HG03460 (cell line): ENCODE measurements at regions not wholly inside any gene's neighbourhood (a gene's known extent, or its start where the extent isn't known, plus 50 kb on each side); places are given as distances from the start of the nearest gene placed in this dataset.
"Not testable (repeated sequence)": the region's sequence is repeated elsewhere in the genome, so short reads cannot be mapped to it uniquely, and the experiment has no call there.

ENCODE experiments used
- ATAC-seq: cut with Tn5 transposase; IDR thresholded peaks from one replicate; pipeline ENCODE4 v1.9.1; 2021; ENCODE audit not compliant: unreplicated experiment

GRCh38 chr14:89534902-89535685 lies 118.1 kb upstream of the FOXN3 start:
- ATAC-seq, result no peak

GRCh38 chr14:89533766-89534165 lies 116.7 kb upstream of the FOXN3 start:
- ATAC-seq, result no peak

GRCh38 chr14:89533136-89533535 lies 116.1 kb upstream of the FOXN3 start:
- ATAC-seq, result no peak

- no peak for ATAC-seq
Measured at GRCh38 chr14:89531661-89532335, 114.8 kb upstream of the FOXN3 start.

- no peak for ATAC-seq
Measured at GRCh38 chr14:89524990-89525667, 108.1 kb upstream of the FOXN3 start.

GRCh38 chr14:89524412-89524811 lies 107.4 kb upstream of the FOXN3 start:
- no peak for ATAC-seq

GRCh38 chr14:89521988-89522387 lies 105.0 kb upstream of the FOXN3 start:
- ATAC-seq, result no peak

- no peak for ATAC-seq
Measured at GRCh38 chr14:89519040-89519439, 102.0 kb upstream of the FOXN3 start.

GRCh38 chr14:89516173-89516572 lies 99.1 kb upstream of the FOXN3 start:
- ATAC-seq, result no peak

GRCh38 chr14:89514601-89515000 lies 97.6 kb upstream of the FOXN3 start:
- ATAC-seq, result no peak

- ATAC-seq, result no peak
Measured at GRCh38 chr14:89509891-89510290, 92.9 kb upstream of the FOXN3 start.

GRCh38 chr14:89508863-89509262 lies 91.8 kb upstream of the FOXN3 start:
- no peak for ATAC-seq

GRCh38 chr14:89507926-89508460 lies 91.0 kb upstream of the FOXN3 start:
- no peak for ATAC-seq

GRCh38 chr14:89507521-89507920 lies 90.5 kb upstream of the FOXN3 start:
- no peak for ATAC-seq

- ATAC-seq, result not testable (repeated sequence)
Measured at GRCh38 chr14:89506891-89507452, 89.9 kb upstream of the FOXN3 start.

GRCh38 chr14:89504602-89505313 lies 87.7 kb upstream of the FOXN3 start:
- peak; percentile 71 for ATAC-seq

- no peak for ATAC-seq
Measured at GRCh38 chr14:89504091-89504490, 87.1 kb upstream of the FOXN3 start.

- no peak for ATAC-seq
Measured at GRCh38 chr14:89503431-89503996, 86.5 kb upstream of the FOXN3 start.

- no peak for ATAC-seq
Measured at GRCh38 chr14:89502966-89503365, 85.9 kb upstream of the FOXN3 start.

GRCh38 chr14:89501381-89501780 lies 84.3 kb upstream of the FOXN3 start:
- no peak for ATAC-seq
